ENCODE measurements at regions not wholly inside any gene's neighbourhood (a gene's known extent, or its start where the extent isn't known, plus 50 kb on each side); places are given as distances from the start of the nearest gene placed in this dataset.

GRCh38 chr16:35706901-35707300 lies 2247.5 kb downstream of the TP53TG3F start:
- Histone ChIP-seq H4K20me1 (ENCODE audit: low read length) (no peaks in the 10 kb centered on the region), H3K9ac (ENCODE audit: low read length) (no peak overlapping the region), H3K36me3 (ENCODE audit: low read depth, low read length) (no peaks in the 10 kb centered on the region), H3K4me3 (ENCODE audit: low read length) (no peak overlapping the region), H3K4me2 (ENCODE audit: low read length) (no peak overlapping the region), H3K27ac (ENCODE audit: low read length) (no peak overlapping the region), H3F3A (ENCODE audit: low read length, unreplicated experiment) (no peaks in the 10 kb centered on the region), H3K27me3 (ENCODE audit: low read length) (no peaks in the 10 kb centered on the region), H2AFZ (ENCODE audit: low read length) (no peak overlapping the region), H3K9me2 (replicated peaks; ENCODE audit: low read length) (no peaks in the 10 kb centered on the region), H3K79me2 (ENCODE audit: low read length) (no peaks in the 10 kb centered on the region), H3K4me1 (ENCODE audit: insufficient read depth, low read length) (no peaks in the 10 kb centered on the region), H3K9me3 (ENCODE audit: low read length) (no peaks in the 10 kb centered on the region)
- no peak for DNase-seq
- CTCF ChIA-PET, result no interaction called here
- TF ChIP-seq EZH2 (IDR thresholded peaks at IDR 0.05; ENCODE audit: low read length, unreplicated experiment) (no peak), CTCF (conservative IDR thresholded peaks at IDR 0.05; ENCODE audit: low read depth, low read length) (no peak), EZH2phosphoT487 (IDR thresholded peaks at IDR 0.05; ENCODE audit: borderline replicate concordance, low read length) (no peak)
- POLR2A ChIA-PET (ENCODE audit: unreplicated experiment), result no interaction called here
- ATAC-seq, result no peak
- BruUV-seq (replicated peaks), result no TSS peak
- intact Hi-C loops (cut with micrococcal nuclease), result no loop called here

GRCh38 chr16:35711435-35711834 lies 2252.0 kb downstream of the TP53TG3F start:
- no peaks in the 10 kb centered on the region for H3K9me3 ChIP-seq (ENCODE audit: low read length)
- H3K27ac ChIP-seq (ENCODE audit: low read length), result no peak overlapping the region
- CTCF ChIA-PET, result no interaction called here
- no peak overlapping the region for H3K9ac ChIP-seq (ENCODE audit: low read length)
- H3K4me1 ChIP-seq (ENCODE audit: insufficient read depth, low read length), result no peaks in the 10 kb centered on the region
- no peaks in the 10 kb centered on the region for H3F3A ChIP-seq (ENCODE audit: low read length, unreplicated experiment)
- H3K9me2 ChIP-seq (replicated peaks; ENCODE audit: low read length), result no peaks in the 10 kb centered on the region
- no TSS peak for BruUV-seq (replicated peaks)
- no peak overlapping the region for H3K4me2 ChIP-seq (ENCODE audit: low read length)
- no peaks in the 10 kb centered on the region for H3K79me2 ChIP-seq (ENCODE audit: low read length)
- H4K20me1 ChIP-seq (ENCODE audit: low read length), result no peaks in the 10 kb centered on the region
- no peak for ATAC-seq
- DNase-seq, result no peak
- POLR2A ChIA-PET (ENCODE audit: unreplicated experiment), result no interaction called here
- TF ChIP-seq CTCF (conservative IDR thresholded peaks at IDR 0.05; ENCODE audit: low read depth, low read length) (no peak), EZH2 (IDR thresholded peaks at IDR 0.05; ENCODE audit: low read length, unreplicated experiment) (no peak), EZH2phosphoT487 (IDR thresholded peaks at IDR 0.05; ENCODE audit: borderline replicate concordance, low read length) (no peak)
- no peak overlapping the region for H3K4me3 ChIP-seq (ENCODE audit: low read length)
- H3K27me3 ChIP-seq (ENCODE audit: low read length), result no peaks in the 10 kb centered on the region
- intact Hi-C loops (cut with micrococcal nuclease), result no loop called here
- no peaks in the 10 kb centered on the region for H3K36me3 ChIP-seq (ENCODE audit: low read depth, low read length)
- no peak overlapping the region for H2AFZ ChIP-seq (ENCODE audit: low read length)

- intact Hi-C loops (cut with micrococcal nuclease), result no loop called here
- ATAC-seq (no peak), DNase-seq (no peak)
- no peak overlapping the region for H3K27ac ChIP-seq (ENCODE audit: low read length)
- H3K4me1 ChIP-seq (ENCODE audit: insufficient read depth, low read length), result no peaks in the 10 kb centered on the region
- H3K9me3 ChIP-seq (ENCODE audit: low read length), result no peaks in the 10 kb centered on the region
- H4K20me1 ChIP-seq (ENCODE audit: low read length), result no peaks in the 10 kb centered on the region
- H3K9me2 ChIP-seq (replicated peaks; ENCODE audit: low read length), result no peaks in the 10 kb centered on the region
- no peaks in the 10 kb centered on the region for H3K27me3 ChIP-seq (ENCODE audit: low read length)
- no peak overlapping the region for H3K9ac ChIP-seq (ENCODE audit: low read length)
- no peak overlapping the region for H2AFZ ChIP-seq (ENCODE audit: low read length)
- H3K4me3 ChIP-seq (ENCODE audit: low read length), result no peak overlapping the region
- no peaks in the 10 kb centered on the region for H3K79me2 ChIP-seq (ENCODE audit: low read length)
- no peaks in the 10 kb centered on the region for H3K36me3 ChIP-seq (ENCODE audit: low read depth, low read length)
- ChIA-PET POLR2A (ENCODE audit: unreplicated experiment) (no interaction called here), CTCF (no interaction called here)
- no peak overlapping the region for H3K4me2 ChIP-seq (ENCODE audit: low read length)
- H3F3A ChIP-seq (ENCODE audit: low read length, unreplicated experiment), result no peaks in the 10 kb centered on the region
- BruUV-seq (replicated peaks), result no TSS peak
- TF ChIP-seq EZH2phosphoT487 (IDR thresholded peaks at IDR 0.05; ENCODE audit: borderline replicate concordance, low read length), result no peak
- no peak for TF ChIP-seq CTCF (conservative IDR thresholded peaks at IDR 0.05; ENCODE audit: low read depth, low read length)
- no peak for TF ChIP-seq EZH2 (IDR thresholded peaks at IDR 0.05; ENCODE audit: low read length, unreplicated experiment)
Observed at GRCh38 chr16:35711958-35712357, 2252.5 kb downstream of the TP53TG3F start.

All from PC-3 (cell line).